ENCODE measurements at regions not wholly inside any gene's neighbourhood (a gene's known extent, or its start where the extent isn't known, plus 50 kb on each side); places are given as distances from the start of the nearest gene placed in this dataset.
A peak's percentile ranks its signal among the peaks of the same experiment; 100 is the strongest.

- no peaks in the 10 kb centered on the region for H3K36me3 ChIP-seq (ENCODE audit: insufficient read depth, low read length)
- DNase-seq (ENCODE audit: low spot score): no peak
- H3K4me1 ChIP-seq (ENCODE audit: insufficient read depth, low read length, poor library complexity, severe bottlenecking): no peaks in the 10 kb centered on the region
- CTCF ChIA-PET (ENCODE audit: unreplicated experiment): no interaction called here
- no peaks in the 10 kb centered on the region for H3K79me2 ChIP-seq (ENCODE audit: insufficient read depth, low read depth, low read length)
- intact Hi-C loops (cut with micrococcal nuclease; ENCODE audit: unreplicated experiment): no loop called here
- BruUV-seq (replicated peaks): no TSS peak
- no peaks in the 10 kb centered on the region for H4K20me1 ChIP-seq (ENCODE audit: insufficient read depth, low read length)
- no peak overlapping the region for H3K4me2 ChIP-seq (ENCODE audit: low read length)
- TF ChIP-seq CTCF (conservative IDR thresholded peaks at IDR 0.05; ENCODE audit: low read length) (no peak), EZH2phosphoT487 (IDR thresholded peaks at IDR 0.05; ENCODE audit: borderline replicate concordance, low read depth, low read length) (no peak)
- H3K9me2 ChIP-seq (ENCODE audit: insufficient read depth, low read length): no peaks in the 10 kb centered on the region
- no peak overlapping the region for H2AFZ ChIP-seq (ENCODE audit: low read length)
- H3K4me3 ChIP-seq (ENCODE audit: low read depth, low read length, poor library complexity, severe bottlenecking): no peak overlapping the region
- POLR2A ChIA-PET: interaction anchor here (0.7 kb wide), 1 partner anchor 10 kb away, joined by 3 read pairs; no protein-coding TSS in a partner anchor
- no peak overlapping the region for H3K27ac ChIP-seq (ENCODE audit: low read depth, low read length, poor library complexity, severe bottlenecking)
- H3K9me3 ChIP-seq (ENCODE audit: low read length): no peaks in the 10 kb centered on the region
Measured at GRCh38 chr6:153214436-153214835, 83.4 kb upstream of the RGS17 start.

- Histone ChIP-seq H3K4me3 (ENCODE audit: low read depth, low read length, poor library complexity, severe bottlenecking) (no peak overlapping the region), H3K4me1 (ENCODE audit: insufficient read depth, low read length, poor library complexity, severe bottlenecking) (no peaks in the 10 kb centered on the region), H2AFZ (ENCODE audit: low read length) (no peak overlapping the region), H3K79me2 (ENCODE audit: insufficient read depth, low read depth, low read length) (no peaks in the 10 kb centered on the region), H4K20me1 (ENCODE audit: insufficient read depth, low read length) (no peaks in the 10 kb centered on the region), H3K36me3 (ENCODE audit: insufficient read depth, low read length) (no peaks in the 10 kb centered on the region), H3K4me2 (ENCODE audit: low read length) (no peak overlapping the region), H3K27ac (ENCODE audit: low read depth, low read length, poor library complexity, severe bottlenecking) (no peak overlapping the region), H3K9me2 (ENCODE audit: insufficient read depth, low read length) (no peaks in the 10 kb centered on the region), H3K9me3 (ENCODE audit: low read length) (no peaks in the 10 kb centered on the region)
- ChIA-PET CTCF (ENCODE audit: unreplicated experiment) (no interaction called here), POLR2A (no interaction called here)
- peak; percentile 5 for DNase-seq (ENCODE audit: low spot score)
- no TSS peak for BruUV-seq (replicated peaks)
- intact Hi-C loops (cut with micrococcal nuclease; ENCODE audit: unreplicated experiment): no loop called here
- TF ChIP-seq CTCF (conservative IDR thresholded peaks at IDR 0.05; ENCODE audit: low read length) (no peak), EZH2phosphoT487 (IDR thresholded peaks at IDR 0.05; ENCODE audit: borderline replicate concordance, low read depth, low read length) (no peak)
Measured at GRCh38 chr6:153210083-153210482, 79.0 kb upstream of the RGS17 start.

DNA sequence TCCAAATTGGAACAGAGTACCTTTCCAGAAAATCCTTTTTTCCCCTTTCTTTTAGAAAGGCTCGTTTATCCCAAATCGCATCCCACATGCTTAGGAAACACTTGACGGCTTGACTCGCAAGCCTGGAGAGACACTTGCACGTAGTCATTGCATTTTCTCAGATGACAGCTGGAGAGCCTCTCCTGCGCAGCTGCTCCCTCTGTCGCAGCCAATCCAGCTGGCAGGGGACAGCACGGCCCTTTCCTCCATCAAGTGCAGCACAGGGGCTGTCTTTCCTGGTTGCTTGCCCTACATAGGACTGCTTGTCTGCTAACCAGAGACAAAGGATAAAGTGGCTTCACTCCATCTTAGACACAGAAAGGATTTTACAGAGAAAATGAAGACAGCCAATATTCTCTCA lies 77.6 kb upstream of the RGS17 start:
- H3K9me3 ChIP-seq (ENCODE audit: low read length): no peaks in the 10 kb centered on the region
- H2AFZ ChIP-seq (ENCODE audit: low read length): no peak overlapping the region
- POLR2A ChIA-PET: no interaction called here
- TF ChIP-seq CTCF (conservative IDR thresholded peaks at IDR 0.05; ENCODE audit: low read length) (no peak), EZH2phosphoT487 (IDR thresholded peaks at IDR 0.05; ENCODE audit: borderline replicate concordance, low read depth, low read length) (no peak)
- CTCF ChIA-PET (ENCODE audit: unreplicated experiment): no interaction called here
- H3K4me3 ChIP-seq (ENCODE audit: low read depth, low read length, poor library complexity, severe bottlenecking): no peak overlapping the region
- H3K36me3 ChIP-seq (ENCODE audit: insufficient read depth, low read length): no peaks in the 10 kb centered on the region
- no peaks in the 10 kb centered on the region for H3K79me2 ChIP-seq (ENCODE audit: insufficient read depth, low read depth, low read length)
- no peak for DNase-seq (ENCODE audit: low spot score)
- no peaks in the 10 kb centered on the region for H3K9me2 ChIP-seq (ENCODE audit: insufficient read depth, low read length)
- no peaks in the 10 kb centered on the region for H3K4me1 ChIP-seq (ENCODE audit: insufficient read depth, low read length, poor library complexity, severe bottlenecking)
- no TSS peak for BruUV-seq (replicated peaks)
- no peak overlapping the region for H3K27ac ChIP-seq (ENCODE audit: low read depth, low read length, poor library complexity, severe bottlenecking)
- H3K4me2 ChIP-seq (ENCODE audit: low read length): no peak overlapping the region
- intact Hi-C loops (cut with micrococcal nuclease; ENCODE audit: unreplicated experiment): no loop called here
- H4K20me1 ChIP-seq (ENCODE audit: insufficient read depth, low read length): no peaks in the 10 kb centered on the region
